ENCODE measurements at regions not wholly inside any gene's neighbourhood (a gene's known extent, or its start where the extent isn't known, plus 50 kb on each side); places are given as distances from the start of the nearest gene placed in this dataset.

DNA sequence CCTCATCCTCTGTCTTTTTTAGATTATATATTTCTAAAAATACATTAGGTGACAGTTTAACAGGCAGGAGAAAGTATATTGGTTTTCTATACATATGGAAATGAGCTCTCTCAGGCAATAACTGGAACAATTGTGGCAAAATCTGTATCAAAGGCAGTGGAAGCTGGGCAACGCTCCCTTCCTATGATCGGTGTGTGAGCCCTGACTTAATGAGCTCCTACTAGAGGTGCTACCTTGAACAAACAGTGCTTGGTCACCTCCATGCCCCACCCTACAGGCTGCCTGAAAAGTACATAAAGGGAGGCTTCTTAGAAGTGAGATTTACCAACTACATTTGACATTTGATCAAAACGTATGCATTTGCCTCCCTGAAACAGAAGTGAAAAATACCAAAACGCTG is 185.3 kb downstream of the EFNB2 start:
- DNase-seq (ENCODE audit: low spot score) = no peak

DNA sequence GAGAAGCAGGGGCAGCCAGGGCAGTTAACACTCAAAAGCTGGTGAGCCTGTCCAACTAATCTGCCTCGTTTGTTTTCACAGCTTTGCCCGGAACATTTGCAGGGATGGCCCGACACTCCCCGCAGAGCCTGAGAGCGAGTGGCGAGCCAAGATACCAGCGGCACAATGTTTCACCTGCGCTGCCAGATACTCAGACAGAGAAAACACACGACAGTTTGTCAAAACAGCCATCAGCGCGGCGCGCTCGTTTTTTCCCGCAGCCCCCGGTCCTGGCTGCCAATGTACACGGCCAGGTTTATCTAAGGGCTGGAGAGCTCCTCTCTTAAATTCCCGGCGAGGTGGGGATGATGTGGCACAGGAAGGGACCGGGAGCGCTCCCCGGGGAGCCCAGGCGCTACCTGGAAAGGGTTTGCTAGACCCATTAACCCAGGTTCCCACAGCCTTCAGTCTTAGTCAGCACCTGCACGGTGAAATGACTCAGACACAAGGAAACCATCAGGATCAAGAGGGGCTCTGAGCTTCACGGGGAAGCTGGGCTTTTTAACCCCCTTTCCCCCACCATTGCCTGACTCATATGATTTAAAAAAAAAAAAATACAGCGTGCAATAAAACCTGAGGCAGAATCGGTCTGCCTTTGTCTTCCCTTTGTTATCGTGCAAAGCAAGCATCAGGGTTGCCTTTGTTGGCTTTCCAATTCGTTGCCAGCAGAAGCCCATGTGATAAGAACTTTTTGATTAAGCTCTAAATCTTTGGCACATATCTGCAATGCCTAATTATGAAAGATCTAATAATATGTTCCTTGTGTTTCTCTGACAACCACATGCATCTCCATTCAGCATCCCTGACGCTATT is 186.2 kb downstream of the EFNB2 start:
- no peak for DNase-seq (ENCODE audit: low spot score)

DNA sequence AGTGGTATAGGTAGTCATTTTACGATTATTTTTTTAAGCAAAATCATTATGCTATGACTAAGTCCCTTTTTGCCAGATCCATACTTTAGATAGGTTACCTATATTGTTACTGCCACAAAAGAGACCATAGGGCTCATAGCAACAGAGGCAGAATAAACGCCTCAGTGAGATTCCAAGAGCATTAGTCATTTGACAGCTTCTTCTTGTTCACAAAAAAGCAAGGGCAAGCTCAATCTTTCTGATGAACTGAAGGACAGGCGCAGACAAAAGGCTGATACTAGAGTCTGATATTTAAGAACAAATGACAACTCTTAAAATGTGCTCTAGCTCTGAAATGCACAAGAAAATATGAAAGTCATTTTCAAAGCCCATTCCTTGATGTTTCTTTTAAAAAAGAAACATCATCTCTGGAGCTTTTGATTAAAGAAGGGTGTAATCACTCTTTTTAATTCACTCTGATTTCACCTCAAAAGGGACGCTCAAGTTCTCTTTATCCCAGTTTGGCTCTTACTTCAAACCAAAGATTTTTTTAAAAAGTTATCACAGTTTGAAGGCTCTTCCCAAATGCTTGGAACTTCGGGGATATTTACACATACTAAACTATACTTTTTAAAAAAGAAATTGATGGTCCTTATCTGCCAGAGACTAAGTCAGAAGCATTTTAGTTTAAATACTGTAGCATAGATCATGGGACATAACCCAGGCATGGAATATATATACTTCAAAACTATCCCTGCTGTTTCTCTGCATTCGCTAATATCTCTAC is 187.2 kb downstream of the EFNB2 start:
- no peak for DNase-seq (ENCODE audit: low spot score)

DNA sequence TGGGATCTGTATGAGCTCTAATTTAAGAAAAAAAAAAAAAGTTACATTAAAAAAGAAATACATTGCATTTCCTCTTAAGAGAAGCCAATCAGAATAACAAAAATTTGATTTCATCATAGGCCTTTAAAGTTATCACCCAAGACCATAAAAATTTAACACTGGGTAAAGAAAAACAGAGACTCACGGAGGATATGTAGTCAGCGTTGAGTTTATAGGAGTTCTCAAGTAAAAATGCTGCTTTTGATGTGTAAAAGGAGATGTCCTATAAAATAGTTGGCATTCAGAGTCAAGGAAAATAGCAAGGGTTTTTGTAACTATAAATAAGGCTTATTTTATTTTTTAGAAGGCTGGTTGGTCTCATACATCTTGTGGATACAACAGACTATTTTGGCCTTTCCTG is 191.1 kb downstream of the EFNB2 start:
- DNase-seq (ENCODE audit: low spot score) = no peak

DNA sequence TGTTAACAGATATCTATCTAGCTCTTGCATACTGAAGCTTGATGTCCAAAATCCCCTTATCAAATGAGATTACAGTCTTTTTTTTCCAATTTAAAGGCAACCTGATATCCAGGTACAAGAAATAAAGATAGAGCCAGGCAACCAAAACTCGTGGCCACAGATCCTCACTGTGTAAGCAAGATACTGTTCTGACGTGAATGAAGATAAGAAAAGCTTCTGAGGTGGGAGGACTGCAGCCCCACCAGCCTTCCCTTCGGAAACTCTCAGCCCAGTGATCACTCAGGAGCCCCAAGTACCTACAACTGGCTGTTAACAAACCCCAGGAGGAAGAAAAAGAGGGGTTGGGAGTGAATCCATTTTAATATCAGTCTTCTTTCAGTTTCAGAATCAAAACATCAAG is 191.6 kb downstream of the EFNB2 start:
- no peak for DNase-seq (ENCODE audit: low spot score)

DNA sequence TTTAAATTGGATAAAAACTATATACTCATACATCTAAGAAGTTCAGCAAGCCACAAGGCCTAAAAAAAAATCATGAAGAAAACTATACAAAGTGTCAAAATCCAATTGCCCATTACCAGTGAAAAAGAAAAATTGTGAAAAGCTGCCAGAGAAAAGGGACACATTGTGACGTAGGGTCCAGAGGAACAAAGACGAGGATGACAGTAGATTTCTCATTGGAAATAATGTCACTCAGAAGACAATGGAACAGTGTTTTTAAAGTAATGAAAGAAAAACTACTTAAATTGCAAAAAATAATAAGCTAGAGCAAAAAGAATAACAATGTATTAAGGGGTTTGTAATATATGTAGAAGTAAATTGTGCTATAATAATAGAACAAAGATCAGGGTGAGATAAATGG is 195.2 kb downstream of the EFNB2 start:
- DNase-seq (ENCODE audit: low spot score) = no peak

DNA sequence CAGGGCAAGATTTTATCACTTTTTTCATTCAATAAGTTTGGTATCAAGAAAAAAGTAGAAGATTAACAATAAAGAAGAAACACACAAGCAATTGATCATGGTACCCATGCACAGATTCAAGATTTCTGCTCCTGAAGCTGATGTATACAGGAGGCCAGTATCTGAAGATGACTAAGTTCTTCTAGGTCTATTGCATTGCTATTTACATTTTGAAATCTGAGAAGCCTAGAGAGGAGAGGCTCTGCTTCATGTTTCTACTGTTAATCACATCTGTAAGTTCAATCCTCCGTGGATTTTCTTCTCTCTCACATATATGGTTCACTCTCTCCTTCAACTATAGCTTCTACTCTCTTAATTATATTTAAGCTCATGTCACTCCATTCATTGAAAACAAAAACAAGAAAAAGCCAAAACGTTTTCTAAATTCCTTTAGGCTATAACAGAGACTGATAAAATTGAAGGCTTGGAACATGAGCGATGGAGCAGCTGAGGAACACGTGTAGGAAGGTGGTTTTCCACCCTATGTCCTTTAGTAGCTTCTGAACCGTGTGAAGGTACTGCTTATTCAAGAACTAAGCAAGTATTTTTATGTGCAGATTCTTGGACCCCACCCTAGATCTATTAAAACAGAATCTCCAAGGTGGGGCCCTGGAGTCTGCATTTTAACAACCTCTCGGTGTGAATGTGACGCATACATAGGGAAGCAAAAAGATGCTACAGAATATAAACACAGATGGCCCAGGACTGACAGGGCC is 198.2 kb downstream of the EFNB2 start:
- no peak for DNase-seq (ENCODE audit: low spot score)

DNA sequence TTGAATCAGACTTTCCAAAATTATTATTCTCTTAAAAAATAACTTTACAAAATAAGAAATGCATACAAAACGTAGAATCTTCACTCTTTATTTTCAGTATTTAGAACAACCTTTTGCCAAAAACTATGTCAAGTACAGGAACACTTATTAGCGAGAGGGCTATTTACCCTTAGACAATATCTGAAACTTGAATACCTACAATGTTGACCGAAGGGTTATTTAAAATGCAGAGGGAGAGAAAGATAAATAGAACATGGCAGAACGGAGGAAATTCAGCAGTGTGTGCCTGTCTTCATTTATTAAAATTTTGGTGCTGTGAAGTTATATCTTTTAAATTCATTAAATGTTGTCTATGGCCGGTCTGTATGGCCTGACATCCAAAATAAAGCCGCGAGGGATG is 198.8 kb downstream of the EFNB2 start:
- DNase-seq (ENCODE audit: low spot score) = no peak

DNA sequence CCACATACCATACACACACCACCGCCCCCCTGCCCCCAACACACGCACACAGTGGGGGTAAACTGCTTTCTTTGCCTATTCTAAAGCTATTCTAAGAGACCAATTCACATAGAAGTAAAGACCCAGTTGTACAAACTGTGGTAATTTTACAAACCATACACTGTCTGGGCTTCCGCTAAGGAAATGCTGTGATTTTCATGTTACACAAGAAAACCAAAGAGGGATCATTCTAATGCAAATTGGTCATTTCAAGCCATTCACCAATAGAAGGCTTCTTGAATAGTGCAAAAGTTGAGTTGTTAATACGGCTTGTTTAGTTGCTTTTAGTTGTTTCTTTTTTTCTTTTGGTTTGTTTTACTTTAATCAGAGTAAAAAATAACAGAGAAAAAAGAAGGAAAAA is 202.8 kb downstream of the EFNB2 start:
- no peak for DNase-seq (ENCODE audit: low spot score)

DNA sequence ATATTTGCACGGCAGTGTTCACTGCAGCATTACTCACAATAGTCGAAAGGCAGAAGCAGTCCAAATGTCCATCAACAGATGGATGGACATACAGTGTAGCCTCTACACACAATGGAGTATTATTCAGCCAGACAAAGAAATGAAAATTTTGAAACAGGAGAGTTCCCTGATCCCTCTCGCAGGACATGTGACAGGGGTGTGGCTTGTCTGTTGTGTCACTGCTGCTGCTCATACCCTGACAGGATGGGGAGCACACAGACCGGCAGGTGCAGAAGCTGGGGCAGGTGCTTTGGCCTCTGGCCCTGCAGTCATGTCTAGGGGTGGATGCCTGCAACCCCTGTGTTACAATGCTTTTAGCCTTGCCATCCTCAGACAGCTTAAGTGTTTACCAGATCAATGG is 204.3 kb downstream of the EFNB2 start:
- no peak for DNase-seq (ENCODE audit: low spot score)

DNA sequence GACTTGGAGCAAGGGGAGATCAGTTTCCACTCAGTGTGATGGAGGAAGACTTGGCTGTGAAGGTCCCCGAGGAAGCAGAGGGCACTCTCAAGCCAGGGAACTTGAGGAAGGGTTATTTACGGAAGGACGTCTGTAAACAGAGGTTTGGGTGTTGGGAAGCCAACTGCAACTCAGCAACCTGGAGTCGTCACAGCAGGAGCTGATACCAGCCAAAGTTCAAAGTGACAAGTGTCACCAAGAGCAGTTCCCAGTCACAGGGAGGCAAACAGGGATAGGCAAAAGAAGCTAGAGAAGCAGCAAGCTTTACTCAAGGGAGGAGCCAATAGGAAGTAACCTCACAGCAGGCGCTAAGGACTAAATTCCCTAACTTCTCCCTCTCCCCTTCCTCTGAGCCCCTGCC is 205.5 kb downstream of the EFNB2 start:
- no peak for DNase-seq (ENCODE audit: low spot score)

DNA sequence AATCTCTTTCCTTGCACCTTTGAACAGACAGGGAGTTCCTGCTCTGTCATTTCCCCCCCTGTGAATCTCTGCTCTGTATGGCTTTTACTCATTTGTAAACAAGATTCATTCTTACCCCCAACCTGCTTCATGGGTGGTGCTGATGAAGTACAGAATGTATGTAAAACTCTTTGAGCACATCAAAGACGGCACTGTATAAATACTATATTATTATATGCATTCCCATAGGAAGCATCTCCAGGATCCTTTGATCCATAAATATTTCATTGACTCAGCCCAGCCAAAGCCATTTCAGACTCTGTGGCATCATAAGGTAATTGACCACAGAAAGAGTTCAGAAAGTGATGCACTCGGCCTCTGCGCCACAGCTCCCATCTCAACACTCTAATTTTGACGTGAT is 208.7 kb downstream of the EFNB2 start:
- DNase-seq (ENCODE audit: low spot score) = no peak

DNA sequence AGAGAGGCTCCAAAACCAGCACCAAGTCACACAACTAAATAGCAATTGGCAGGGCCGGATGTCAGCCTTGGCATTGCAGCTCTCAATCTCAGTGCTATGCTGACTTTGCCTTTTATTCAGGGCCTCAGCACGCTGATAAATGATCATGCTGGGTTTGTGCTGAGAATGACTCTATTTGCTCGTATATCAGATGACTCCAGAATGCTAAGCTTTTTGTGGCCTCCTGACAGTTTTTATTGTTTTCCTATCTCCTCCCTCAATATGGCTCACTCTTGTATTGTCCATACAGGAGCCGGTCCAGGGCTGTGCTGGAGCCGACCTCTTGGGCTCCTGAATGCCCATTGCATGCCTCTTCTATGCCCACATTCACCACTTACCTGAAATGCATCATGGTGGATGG is 211.0 kb downstream of the EFNB2 start:
- no peak for DNase-seq (ENCODE audit: low spot score)

DNA sequence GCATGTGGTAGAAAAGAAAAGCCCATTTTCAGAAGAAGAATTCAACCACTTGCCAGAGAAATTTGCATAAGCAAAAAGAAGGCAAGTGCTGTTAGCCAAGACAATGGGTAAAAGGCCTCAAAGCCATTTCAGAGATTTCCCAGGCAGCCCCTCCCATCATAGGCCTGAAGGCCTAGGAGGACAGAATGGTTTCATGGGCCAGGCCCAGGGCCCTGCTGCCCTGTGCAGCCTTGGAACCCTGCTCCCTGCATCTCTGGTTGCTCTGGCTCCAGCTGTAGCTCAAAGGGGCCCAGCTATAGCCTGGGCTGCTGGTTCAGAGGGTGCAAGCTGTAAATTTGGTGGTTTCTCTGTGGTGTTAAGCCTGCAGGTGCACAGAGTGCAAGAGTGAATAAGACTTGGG is 212.8 kb downstream of the EFNB2 start:
- DNase-seq (ENCODE audit: low spot score) = no peak

DNA sequence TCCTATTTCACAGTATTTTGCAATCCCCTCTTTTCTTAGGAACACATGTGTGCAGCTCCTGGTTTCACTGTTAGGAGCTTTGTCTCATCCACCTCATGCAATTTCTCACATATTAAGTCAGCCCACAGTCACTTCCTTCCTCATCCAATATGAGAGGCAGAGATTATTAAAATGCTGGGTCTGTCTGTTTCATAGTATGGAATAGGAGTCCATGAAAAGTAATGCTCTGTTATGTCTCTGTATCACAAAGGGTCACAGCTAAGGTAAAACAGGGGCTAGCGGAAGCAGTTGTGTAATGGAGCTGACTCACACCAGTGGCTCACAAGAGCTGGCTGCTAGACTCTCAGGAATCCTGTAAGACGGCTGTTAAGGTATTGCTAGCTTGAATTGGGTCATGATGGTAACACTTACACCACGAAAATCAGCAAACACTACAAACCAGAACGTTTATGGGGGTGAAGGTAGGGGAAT is 216.5 kb downstream of the EFNB2 start:
- DNase-seq (ENCODE audit: low spot score) = no peak

DNA sequence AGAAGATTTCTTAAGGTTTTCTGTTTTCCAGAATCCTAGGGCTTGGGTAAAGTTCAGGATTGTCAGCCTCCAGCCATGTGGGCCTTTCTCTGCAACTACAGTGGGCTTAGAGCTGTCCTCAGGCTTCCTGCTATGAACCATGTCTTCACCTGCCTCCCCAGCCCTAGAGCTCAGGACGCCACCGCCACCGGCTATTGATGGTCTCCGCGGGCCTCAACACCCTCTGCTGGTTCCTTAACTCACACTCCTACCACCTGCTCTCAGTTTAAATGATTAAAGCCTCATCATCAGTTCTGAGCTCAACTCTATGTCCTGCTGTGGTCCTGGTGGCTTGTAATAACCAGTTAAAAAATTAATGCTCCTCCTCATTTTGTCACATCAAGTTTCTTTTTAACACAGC is 221.0 kb downstream of the EFNB2 start:
- no peak for DNase-seq (ENCODE audit: low spot score)

DNA sequence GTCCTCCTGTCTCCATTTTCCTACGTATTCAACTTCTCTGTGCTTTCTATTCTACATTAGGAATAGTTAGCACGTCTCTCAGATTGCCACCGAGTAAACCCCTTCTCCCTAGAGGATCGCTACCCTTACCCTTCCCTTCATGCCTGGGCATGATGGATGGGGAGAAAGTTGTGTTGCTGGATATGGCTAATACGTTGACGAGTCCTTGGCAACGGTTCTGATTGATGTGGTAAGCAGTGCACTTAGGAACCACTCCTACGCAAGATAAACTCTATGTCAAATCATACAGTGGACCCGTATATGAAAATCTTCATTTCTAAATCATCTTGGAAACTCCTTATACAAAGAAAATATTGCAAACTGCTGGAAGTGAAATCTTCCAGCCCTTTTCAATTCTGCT is 224.5 kb downstream of the EFNB2 start:
- DNase-seq (ENCODE audit: low spot score) = no peak

DNA sequence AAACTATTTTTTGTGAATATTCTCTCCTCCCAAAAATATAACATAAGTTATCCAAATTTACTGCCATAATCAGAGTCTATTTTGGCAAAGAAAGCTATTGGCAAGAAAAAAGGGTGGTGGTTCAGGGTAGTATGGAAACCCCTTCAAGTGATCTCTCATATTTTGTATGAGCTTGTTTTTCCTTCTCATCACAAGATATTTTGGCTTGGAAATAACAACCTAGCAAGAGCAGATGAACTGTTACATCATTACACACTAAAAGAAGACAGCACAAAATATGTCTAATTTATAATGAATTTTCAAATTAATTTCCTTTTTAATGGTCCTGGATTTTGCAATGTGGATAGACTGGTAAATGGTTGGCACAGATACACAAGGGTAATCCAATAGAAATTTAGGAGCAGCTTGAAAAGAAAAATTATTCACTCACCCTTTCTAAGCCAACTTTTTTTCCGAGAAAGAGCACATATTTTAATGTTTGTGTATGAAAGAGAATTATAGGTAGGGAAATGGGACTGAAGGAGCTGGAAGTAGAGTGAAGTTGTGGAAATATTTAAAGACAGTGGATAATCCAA is 225.1 kb downstream of the EFNB2 start:
- no peak for DNase-seq (ENCODE audit: low spot score)

DNA sequence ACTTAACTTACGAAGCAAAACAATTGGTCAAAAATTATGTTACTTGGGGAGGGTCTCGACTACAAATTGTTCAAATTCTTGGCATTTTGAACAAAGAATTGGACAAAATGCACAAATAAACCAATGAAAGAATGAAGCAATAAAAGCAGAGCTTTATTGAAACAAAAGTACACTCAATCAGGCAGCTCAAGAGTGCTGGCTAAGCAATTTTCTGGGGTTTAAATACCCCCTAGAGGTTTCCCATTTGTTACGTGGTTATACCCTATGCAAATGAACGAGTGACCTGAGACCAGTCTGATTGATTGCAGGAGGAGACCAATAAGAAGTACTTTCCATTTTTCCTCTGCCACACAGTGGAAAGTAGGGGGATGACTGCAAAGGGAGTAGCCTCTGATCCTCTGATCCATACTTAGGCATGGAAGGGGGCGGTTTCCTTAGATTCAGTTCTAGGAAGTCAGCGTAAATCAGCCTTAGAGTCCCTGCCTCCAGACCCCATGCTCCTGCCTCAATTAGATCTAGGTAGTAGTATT is 228.6 kb downstream of the EFNB2 start:
- no peak for DNase-seq (ENCODE audit: low spot score)

DNA sequence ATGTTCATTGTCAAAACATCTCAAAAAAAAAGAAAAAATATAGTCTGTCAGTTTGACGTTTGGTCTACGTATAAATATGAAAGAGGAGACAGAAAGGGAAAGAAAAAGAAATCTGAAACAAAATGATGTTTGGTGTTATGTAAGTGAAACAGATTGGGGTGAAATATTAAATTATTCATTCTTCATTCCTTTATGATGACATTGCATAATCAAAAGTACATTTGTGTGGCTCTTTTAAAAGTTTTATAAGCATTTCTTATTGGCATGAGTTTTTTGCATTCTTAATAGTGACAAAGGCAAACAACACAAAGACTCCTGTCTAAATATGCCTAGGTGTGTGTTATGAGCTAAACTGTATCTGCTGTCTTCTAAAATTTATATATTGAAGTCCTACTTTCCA is 232.6 kb downstream of the EFNB2 start:
- DNase-seq (ENCODE audit: low spot score) = no peak

DNA sequence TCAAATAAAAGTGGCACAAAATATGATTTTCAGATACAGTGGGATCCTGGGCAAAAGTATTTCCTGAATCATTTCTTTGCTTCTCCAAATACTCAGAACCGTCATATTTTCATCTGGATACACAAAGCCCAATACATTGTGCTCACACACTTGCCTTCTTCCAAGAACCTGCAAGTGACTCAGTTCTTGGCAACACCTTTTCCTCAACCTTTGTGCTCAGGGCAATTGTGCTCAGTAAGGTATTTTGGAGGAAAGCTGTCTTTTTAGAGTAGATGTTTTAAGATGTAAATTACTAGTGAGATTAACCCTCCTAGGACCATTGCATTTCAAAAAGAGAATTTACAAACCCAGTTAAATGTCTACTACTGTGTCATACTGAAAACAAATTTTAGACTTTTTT is 233.5 kb downstream of the EFNB2 start:
- no peak for DNase-seq (ENCODE audit: low spot score)

DNA sequence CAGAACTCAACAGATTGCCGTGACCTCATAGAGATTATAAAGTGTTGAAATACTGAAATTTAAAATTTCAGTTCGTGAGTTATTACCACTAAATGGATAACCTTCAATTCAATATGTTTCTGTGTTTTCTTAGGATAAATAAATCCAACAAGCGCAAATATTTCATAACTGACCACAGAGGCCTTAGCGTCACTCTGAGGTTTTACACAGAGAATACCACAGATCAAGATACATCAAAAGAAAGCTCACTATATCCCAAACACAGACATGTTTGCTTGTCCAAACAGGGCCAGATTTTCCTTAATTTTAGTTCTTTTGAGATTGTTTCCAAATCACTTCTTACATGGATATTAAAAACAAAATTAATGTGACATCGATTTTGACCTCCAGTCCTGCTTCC is 235.8 kb downstream of the EFNB2 start:
- DNase-seq (ENCODE audit: low spot score) = no peak

Data from hematopoietic multipotent progenitor cell treated with erythropoietin and hydrocortisone succinate and interleukin-3 and kit ligand, for 17 days (in vitro differentiated cells).